Activated CD8-positive, alpha-beta memory T cell treated with anti-CD3 and anti-CD28 coated beads, Interleukin-2, amount 10 ng/mL, durations not matched to agents 7 days and 5 days (primary cell): ENCODE measurements at regions not wholly inside any gene's neighbourhood (a gene's known extent, or its start where the extent isn't known, plus 50 kb on each side); places are given as distances from the start of the nearest gene placed in this dataset.
"Not testable (repeated sequence)": the region's sequence is repeated elsewhere in the genome, so short reads cannot be mapped to it uniquely, and the experiment has no call there.

Experiments used
- ATAC-seq: fragments of 150-1000 bp; cut with Tn5 transposase; one replicate; pipeline ENCODE4 v1.10.0; 2021; ENCODE audit warnings: moderate library complexity
- CTCF ChIA-PET: fragments of 350-600 bp; sonication (Branson Sonifier 250); formaldehyde crosslinking; loops from one replicate; lab custom pipeline; 2021; ENCODE audit warnings: antibody characterized with exemption; lab: Charles Lee
- DNase-seq: peaks from one replicate; pipeline ENCODE4 v3.0.0-alpha.2; 2020
- H3K27ac Mint-ChIP-seq: one replicate; pipeline ENCODE4 v1.8.0; 2021; ENCODE audit warnings: mild to moderate bottlenecking, mixed read lengths
- H3K27me3 Mint-ChIP-seq: one replicate; pipeline ENCODE4 v1.8.0; 2021; ENCODE audit warnings: mixed read lengths
- H3K36me3 Mint-ChIP-seq: one replicate; pipeline ENCODE4 v1.8.0; 2021; ENCODE audit warnings: mild to moderate bottlenecking, mixed read lengths
- H3K4me1 Mint-ChIP-seq: one replicate; pipeline ENCODE4 v1.8.0; 2021; ENCODE audit warnings: mixed read lengths
- H3K4me3 Mint-ChIP-seq: one replicate; pipeline ENCODE4 v1.8.0; 2021; ENCODE audit warnings: mild to moderate bottlenecking, moderate library complexity, mixed read lengths
- H3K9me3 Mint-ChIP-seq: one replicate; pipeline ENCODE4 v1.8.0; 2022; ENCODE audit warnings: low read depth, mixed read lengths

- H3K4me3 Mint-ChIP-seq = no peak overlapping the region
- no peaks in the 10 kb centered on the region for H3K4me1 Mint-ChIP-seq
- CTCF ChIA-PET = no interaction called here
- H3K9me3 Mint-ChIP-seq = peaks cover 9% of the 10 kb centered on the region
- H3K36me3 Mint-ChIP-seq = no peaks in the 10 kb centered on the region
- no peak for ATAC-seq
- DNase-seq = no peak
- H3K27ac Mint-ChIP-seq = no peak overlapping the region
- H3K27me3 Mint-ChIP-seq = no peaks in the 10 kb centered on the region
Measured at GRCh38 chr10:81426722-81427121, 448.3 kb upstream of the NRG3 start.

- DNase-seq (no peak), ATAC-seq (no peak)
- Mint-ChIP-seq H3K4me1 (no peaks in the 10 kb centered on the region), H3K36me3 (no peaks in the 10 kb centered on the region), H3K27ac (no peak overlapping the region), H3K4me3 (no peak overlapping the region), H3K9me3 (peaks cover 9% of the 10 kb centered on the region), H3K27me3 (no peaks in the 10 kb centered on the region)
- CTCF ChIA-PET = no interaction called here
Measured at GRCh38 chr10:81428456-81429134, 446.4 kb upstream of the NRG3 start.

DNA sequence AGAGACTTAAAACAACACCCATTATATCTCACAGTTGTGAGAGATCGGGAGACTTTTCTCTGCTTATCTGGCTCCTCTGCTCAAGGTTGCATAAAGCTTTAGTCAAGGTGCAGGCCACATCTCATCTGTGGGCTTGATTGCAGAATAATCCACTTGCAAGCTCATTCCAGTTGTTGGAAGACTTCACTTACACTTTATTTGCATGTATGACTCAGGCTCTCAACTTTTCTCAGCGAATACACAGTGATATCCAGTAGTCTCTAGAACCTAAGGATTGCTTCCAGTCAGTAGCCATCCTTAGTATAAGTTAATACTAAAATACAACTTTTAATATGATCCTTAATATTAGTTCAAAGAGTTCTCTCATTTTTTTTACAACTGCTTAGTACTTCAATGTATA, 435.5 kb upstream of the NRG3 start:
- ATAC-seq = no peak
- no peaks in the 10 kb centered on the region for H3K27me3 Mint-ChIP-seq
- no peaks in the 10 kb centered on the region for H3K36me3 Mint-ChIP-seq
- DNase-seq = no peak
- CTCF ChIA-PET = no interaction called here
- H3K9me3 Mint-ChIP-seq = peaks cover 3% of the 10 kb centered on the region
- H3K27ac Mint-ChIP-seq = no peak overlapping the region
- H3K4me3 Mint-ChIP-seq = no peak overlapping the region
- H3K4me1 Mint-ChIP-seq = no peaks in the 10 kb centered on the region

DNA sequence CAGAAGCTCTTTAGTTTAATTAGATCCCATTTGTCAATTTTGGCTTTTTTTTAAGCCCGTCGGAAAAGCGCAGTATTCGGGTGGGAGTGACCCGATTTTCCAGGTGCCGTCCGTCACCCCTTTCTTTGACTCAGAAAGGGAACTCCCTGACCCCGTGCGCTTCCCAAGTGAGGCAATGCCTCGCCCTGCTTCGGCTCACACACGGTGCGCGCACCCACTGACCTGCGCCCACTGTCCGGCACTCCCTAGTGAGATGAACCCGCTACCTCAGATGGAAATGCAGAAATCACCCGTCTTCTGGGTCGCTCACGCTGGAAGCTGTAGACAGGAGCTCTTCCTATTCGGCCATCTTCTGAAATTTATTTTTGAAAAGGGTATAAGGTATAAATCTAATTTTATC, 433.4 kb upstream of the NRG3 start:
- CTCF ChIA-PET, H3K9me3 Mint-ChIP-seq: not testable (repeated sequence)

GRCh38 chr10:81444242-81444929, 430.6 kb upstream of the NRG3 start:
- CTCF ChIA-PET = no interaction called here
- Mint-ChIP-seq H3K27me3 (no peaks in the 10 kb centered on the region), H3K9me3 (peaks cover 5% of the 10 kb centered on the region), H3K4me3 (no peak overlapping the region), H3K4me1 (no peaks in the 10 kb centered on the region), H3K36me3 (no peaks in the 10 kb centered on the region), H3K27ac (no peak overlapping the region)
- no peak for ATAC-seq
- no peak for DNase-seq

More for the DNA sequence above, 433.4 kb upstream of the NRG3 start:
- not testable (repeated sequence) for ATAC-seq, H3K27me3 Mint-ChIP-seq, DNase-seq, H3K4me3 Mint-ChIP-seq, H3K4me1 Mint-ChIP-seq, H3K27ac Mint-ChIP-seq, H3K36me3 Mint-ChIP-seq

DNA sequence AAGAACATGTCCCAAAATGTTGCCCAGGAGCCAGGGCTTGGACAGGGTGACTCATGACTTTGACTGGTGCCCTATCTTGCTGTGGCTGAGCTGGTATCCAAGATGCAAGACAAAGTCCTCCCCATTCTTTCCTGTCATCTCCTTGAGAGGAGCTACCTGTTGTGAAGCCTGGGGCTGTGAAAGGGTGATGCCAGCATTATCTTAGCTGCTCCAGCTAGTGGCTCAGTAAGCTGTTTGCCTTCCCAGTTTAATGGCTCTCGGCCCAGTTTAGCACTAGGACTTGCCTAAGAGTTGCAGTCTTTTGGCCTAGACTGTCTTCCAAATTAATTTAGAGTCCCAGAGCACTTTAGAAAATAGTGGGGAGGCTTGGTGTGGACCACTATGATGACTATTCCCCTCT, 424.3 kb upstream of the NRG3 start:
- H3K4me3 Mint-ChIP-seq = no peak overlapping the region
- H3K36me3 Mint-ChIP-seq = no peaks in the 10 kb centered on the region
- no peak overlapping the region for H3K27ac Mint-ChIP-seq
- ATAC-seq (no peak), DNase-seq (no peak)
- H3K27me3 Mint-ChIP-seq = no peaks in the 10 kb centered on the region
- CTCF ChIA-PET = no interaction called here
- no peaks in the 10 kb centered on the region for H3K4me1 Mint-ChIP-seq
- H3K9me3 Mint-ChIP-seq = peaks cover 4% of the 10 kb centered on the region

GRCh38 chr10:81472927-81473470, 402.0 kb upstream of the NRG3 start:
- Mint-ChIP-seq H3K27me3 (no peaks in the 10 kb centered on the region), H3K36me3 (no peaks in the 10 kb centered on the region), H3K4me3 (no peak overlapping the region), H3K9me3 (peaks cover 5% of the 10 kb centered on the region), H3K27ac (no peak overlapping the region), H3K4me1 (no peaks in the 10 kb centered on the region)
- CTCF ChIA-PET = no interaction called here
- ATAC-seq (no peak), DNase-seq (no peak)

DNA sequence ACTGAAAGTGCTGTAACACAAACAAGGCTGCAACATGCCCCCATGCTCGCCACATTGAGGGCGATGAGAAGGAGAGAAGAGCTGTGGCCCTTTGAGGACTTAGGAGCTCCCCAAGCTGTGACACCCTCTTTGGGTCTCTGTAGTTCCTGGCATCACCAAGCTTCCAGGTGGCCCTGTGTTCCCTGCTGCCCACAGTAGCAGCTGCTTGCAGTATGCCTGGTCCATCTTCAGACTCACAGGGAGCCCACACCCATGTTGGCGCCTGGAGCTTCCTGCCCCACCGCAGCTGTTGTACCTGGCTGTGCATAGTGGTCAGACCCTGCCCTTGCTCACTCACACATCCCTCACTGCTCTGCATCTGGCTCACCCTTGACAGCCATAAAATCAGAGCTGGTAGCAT, 401.2 kb upstream of the NRG3 start:
- Mint-ChIP-seq H3K4me3 (no peak overlapping the region), H3K27ac (no peak overlapping the region), H3K36me3 (no peaks in the 10 kb centered on the region), H3K27me3 (no peaks in the 10 kb centered on the region), H3K9me3 (peaks cover 2% of the 10 kb centered on the region), H3K4me1 (no peaks in the 10 kb centered on the region)
- no peak for ATAC-seq
- CTCF ChIA-PET = no interaction called here
- no peak for DNase-seq

DNA sequence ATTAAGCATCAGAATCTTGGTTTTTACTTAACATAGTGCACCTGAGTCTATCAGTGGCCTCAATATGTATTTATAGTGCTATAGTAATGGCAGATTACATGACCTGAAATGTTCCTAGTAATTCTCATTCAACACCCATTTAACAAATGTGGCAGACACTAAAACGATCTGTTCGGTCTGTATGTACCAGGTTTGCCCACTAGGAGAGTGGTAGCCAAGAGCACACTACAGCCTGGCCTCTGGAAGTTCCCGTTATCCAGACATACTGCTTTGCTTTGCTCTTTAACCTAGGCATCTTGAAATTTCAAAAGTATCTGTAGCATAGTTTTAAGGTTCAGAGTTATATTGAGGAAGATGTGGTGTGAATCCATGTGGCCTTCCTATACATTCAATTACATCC, 395.7 kb upstream of the NRG3 start:
- Mint-ChIP-seq H3K4me3 (no peak overlapping the region), H3K4me1 (no peaks in the 10 kb centered on the region), H3K9me3 (no peaks in the 10 kb centered on the region), H3K27ac (no peak overlapping the region), H3K36me3 (no peaks in the 10 kb centered on the region), H3K27me3 (no peaks in the 10 kb centered on the region)
- DNase-seq (no peak), ATAC-seq (no peak)
- CTCF ChIA-PET = no interaction called here

DNA sequence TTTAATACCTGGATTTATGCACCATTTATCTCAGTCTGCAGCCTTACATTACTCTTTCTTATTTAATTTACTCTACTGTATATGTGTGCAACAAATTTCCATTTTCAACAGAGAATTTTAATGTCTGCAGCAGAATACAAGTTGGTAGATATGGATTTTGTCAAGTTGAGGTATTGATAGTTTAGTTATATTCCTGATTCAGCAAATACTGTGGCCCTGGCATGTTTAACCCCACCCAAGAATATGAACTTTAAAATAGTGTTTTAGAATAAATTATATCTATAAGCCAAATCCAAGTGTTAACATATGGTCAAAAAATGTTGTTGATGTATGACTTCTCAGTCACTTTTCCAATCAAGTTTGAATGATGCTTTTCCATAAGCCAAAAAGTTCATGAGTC, 378.4 kb upstream of the NRG3 start:
- Mint-ChIP-seq H3K36me3 (no peaks in the 10 kb centered on the region), H3K9me3 (peaks cover 14% of the 10 kb centered on the region), H3K4me3 (no peak overlapping the region), H3K4me1 (no peaks in the 10 kb centered on the region), H3K27ac (no peak overlapping the region), H3K27me3 (no peaks in the 10 kb centered on the region)
- ATAC-seq (no peak), DNase-seq (no peak)
- CTCF ChIA-PET = no interaction called here

GRCh38 chr10:81498011-81498551, 376.9 kb upstream of the NRG3 start:
- Mint-ChIP-seq H3K27me3 (no peaks in the 10 kb centered on the region), H3K27ac (no peak overlapping the region), H3K9me3 (peaks cover 10% of the 10 kb centered on the region), H3K4me3 (no peak overlapping the region), H3K36me3 (no peaks in the 10 kb centered on the region), H3K4me1 (no peaks in the 10 kb centered on the region)
- no peak for ATAC-seq
- CTCF ChIA-PET = no interaction called here
- no peak for DNase-seq

DNA sequence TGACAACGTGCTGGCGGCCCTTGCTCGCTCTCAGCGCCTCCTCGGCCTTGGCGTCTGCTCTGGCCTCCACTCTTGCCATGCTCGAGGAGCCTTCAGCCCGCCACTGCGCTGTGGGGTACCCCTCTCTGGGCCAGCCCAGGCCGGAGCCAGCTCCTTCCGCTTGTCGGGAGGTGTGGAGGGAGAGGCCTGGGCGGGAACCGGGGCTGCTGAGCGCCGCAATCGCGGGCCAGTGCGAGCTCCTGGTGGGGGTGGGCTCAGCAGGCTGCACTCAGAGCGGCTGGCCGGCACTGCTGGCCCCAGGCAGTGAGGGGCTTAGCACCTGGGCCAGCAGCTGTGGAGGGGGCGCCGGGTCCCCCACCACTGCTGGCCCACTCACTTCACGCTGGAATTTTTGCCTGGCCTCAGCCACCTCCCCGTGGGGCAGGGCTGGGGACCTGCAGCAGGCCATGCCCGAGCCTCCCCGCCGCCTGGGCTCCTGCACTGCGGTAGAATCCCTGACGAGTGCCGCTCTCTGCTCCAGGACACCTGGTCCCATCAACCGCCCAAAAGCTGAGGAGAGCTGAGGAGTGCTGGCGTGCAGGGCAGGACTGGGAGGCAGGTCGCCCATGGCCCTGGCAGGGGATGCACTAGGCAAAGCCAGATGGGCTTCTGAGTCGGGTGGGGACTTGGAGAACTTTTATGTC, 372.2 kb upstream of the NRG3 start:
- Mint-ChIP-seq H3K27ac (no peak overlapping the region), H3K27me3 (no peaks in the 10 kb centered on the region), H3K36me3 (no peaks in the 10 kb centered on the region), H3K4me3 (no peak overlapping the region), H3K4me1 (no peaks in the 10 kb centered on the region), H3K9me3 (peaks cover 14% of the 10 kb centered on the region)
- DNase-seq (no peak), ATAC-seq (no peak)
- CTCF ChIA-PET = no interaction called here

- H3K27ac Mint-ChIP-seq, DNase-seq, H3K27me3 Mint-ChIP-seq, ATAC-seq, H3K36me3 Mint-ChIP-seq, H3K4me1 Mint-ChIP-seq, CTCF ChIA-PET, H3K4me3 Mint-ChIP-seq: not testable (repeated sequence)
- H3K9me3 Mint-ChIP-seq = peaks cover 12% of the 10 kb centered on the region
Measured at GRCh38 chr10:81505777-81506176, 369.2 kb upstream of the NRG3 start.
